Ovary (tissue), 7 donors: ENCODE measurements at regions not wholly inside any gene's neighbourhood (a gene's known extent, or its start where the extent isn't known, plus 50 kb on each side); places are given as distances from the start of the nearest gene placed in this dataset.

Experiments
- DNase-seq, 5 donors: peaks; one replicate each; pipeline ENCODE4 v3.0.0-alpha.2; 2019 to 2020
- H3K27ac ChIP-seq, 2 donors: fragments of 200-600 bp; one replicate each; pipeline versions ENCODE4 v1.5.1 to v1.8.0; 2019 to 2022
- H3K27me3 ChIP-seq: fragments of 200-600 bp; one replicate; pipeline ENCODE4 v1.8.0; 2022
- H3K36me3 ChIP-seq: fragments of 200-600 bp; sonication (generic); one replicate; pipeline ENCODE4 v1.5.1; 2019
- H3K4me1 ChIP-seq: one replicate; pipeline ENCODE4 v1.8.1; 2013; ENCODE audit warnings: mild to moderate bottlenecking, moderate library complexity; ENCODE audit not compliant: insufficient read depth
- H3K4me3 ChIP-seq: fragments of 200-600 bp; sonication (generic); one replicate; pipeline ENCODE4 v1.5.1; 2017
- H3K9me3 ChIP-seq, 2 donors: fragments of 200-600 bp in 1 of 2; sonication (generic) in 1 of 2; one replicate each; pipeline versions ENCODE4 v1.5.1 to v1.8.1; 2013 to 2019; ENCODE audit warnings: mild to moderate bottlenecking in 1 of 2, moderate library complexity in 1 of 2
- EP300 ChIP-seq: sonication (generic); formaldehyde crosslinking; IDR thresholded peaks from one replicate; pipeline ENCODE4 v1.6.1; 2017; ENCODE audit warnings: antibody characterized with exemption
- POLR2A ChIP-seq: fragments of 450-650 bp; IDR thresholded peaks from one replicate; pipeline ENCODE4 v1.6.1; 2017; ENCODE audit warnings: antibody characterized with exemption, mild to moderate bottlenecking, moderate library complexity
- WGBS, 3 donors: extraction: QIAGEN DNeasy Blood & Tissue Kit in 1 of 3; methylation state at CpG; one replicate each; pipeline versions ENCODE4 v1.1.5 to v1.1.7; 2013 to 2017; 5-methylcytosine and 5-hydroxymethylcytosine counted together
- intact Hi-C, 4 donors: fragments of 100-400 bp; cut with DNase I; formaldehyde crosslinking; loops; one replicate each; pipeline versions ENCODE4 v1.11.0 to v1.15.1; 2022 to 2023
- TF ChIP-seq, protein P1 (sequence below), 3 donors: fragments of 450-650 bp in 2 of 3; fragments of 200-600 bp in 1 of 3; IDR thresholded peaks; one replicate each; pipeline versions ENCODE4 v1.5.1 to v1.8.0; 2016 to 2022; ENCODE audit warnings: antibody characterized with exemption in 3 of 3, mild to moderate bottlenecking in 1 of 3
- donor health status: DM: no; HTN: no; CAD: no; lungs with moderate emphysema.
- donor health status: DM: no; HTN: no; CAD: no.
- donor health status: Bipolar disorder and iron deficiency.
- donor health status: DM: no; HTN: no; CAD: no.
- donor health status: DM: yes; HTN: yes; CAD: no.

DNA sequence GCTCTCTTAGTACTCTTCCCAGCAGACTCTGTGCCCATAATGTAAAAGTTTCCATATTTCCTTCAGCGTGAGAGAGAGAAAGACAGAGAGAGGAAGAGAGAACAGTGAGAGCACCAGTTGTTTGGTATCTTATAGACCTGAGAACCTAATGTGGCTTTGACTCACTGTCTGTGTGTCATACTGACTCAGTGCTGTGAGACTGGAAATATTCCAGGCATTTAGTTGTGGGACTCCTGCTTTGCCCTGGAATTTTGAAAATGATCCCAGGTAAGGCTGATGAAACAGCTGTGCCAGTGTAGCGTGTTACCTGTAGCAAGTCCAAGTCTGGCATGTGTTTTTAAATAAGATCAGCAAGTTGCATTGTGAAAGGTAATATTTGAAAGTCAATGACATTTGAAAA, 87.9 kb upstream of the KCNH7 start:
- H3K4me3 ChIP-seq, result no peak overlapping the region
- intact Hi-C loops, result no loop called here
- TF ChIP-seq POLR2A, result no peak
- TF ChIP-seq, protein P1, sequence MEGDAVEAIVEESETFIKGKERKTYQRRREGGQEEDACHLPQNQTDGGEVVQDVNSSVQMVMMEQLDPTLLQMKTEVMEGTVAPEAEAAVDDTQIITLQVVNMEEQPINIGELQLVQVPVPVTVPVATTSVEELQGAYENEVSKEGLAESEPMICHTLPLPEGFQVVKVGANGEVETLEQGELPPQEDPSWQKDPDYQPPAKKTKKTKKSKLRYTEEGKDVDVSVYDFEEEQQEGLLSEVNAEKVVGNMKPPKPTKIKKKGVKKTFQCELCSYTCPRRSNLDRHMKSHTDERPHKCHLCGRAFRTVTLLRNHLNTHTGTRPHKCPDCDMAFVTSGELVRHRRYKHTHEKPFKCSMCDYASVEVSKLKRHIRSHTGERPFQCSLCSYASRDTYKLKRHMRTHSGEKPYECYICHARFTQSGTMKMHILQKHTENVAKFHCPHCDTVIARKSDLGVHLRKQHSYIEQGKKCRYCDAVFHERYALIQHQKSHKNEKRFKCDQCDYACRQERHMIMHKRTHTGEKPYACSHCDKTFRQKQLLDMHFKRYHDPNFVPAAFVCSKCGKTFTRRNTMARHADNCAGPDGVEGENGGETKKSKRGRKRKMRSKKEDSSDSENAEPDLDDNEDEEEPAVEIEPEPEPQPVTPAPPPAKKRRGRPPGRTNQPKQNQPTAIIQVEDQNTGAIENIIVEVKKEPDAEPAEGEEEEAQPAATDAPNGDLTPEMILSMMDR (IDR thresholded peaks at IDR 0.05), result no peak
- no peak for TF ChIP-seq EP300
- no peak for DNase-seq
- no peaks in the 10 kb centered on the region for H3K27me3 ChIP-seq
- H3K4me1 ChIP-seq, result no peaks in the 10 kb centered on the region
- WGBS, 3 donors, result 87 to 91% (median 88%) methylated on average over 2 of the region's 2 CpGs
- H3K9me3 ChIP-seq, result no peaks in the 10 kb centered on the region
- H3K36me3 ChIP-seq, result no peaks in the 10 kb centered on the region
- H3K27ac ChIP-seq, result no peak overlapping the region

DNA sequence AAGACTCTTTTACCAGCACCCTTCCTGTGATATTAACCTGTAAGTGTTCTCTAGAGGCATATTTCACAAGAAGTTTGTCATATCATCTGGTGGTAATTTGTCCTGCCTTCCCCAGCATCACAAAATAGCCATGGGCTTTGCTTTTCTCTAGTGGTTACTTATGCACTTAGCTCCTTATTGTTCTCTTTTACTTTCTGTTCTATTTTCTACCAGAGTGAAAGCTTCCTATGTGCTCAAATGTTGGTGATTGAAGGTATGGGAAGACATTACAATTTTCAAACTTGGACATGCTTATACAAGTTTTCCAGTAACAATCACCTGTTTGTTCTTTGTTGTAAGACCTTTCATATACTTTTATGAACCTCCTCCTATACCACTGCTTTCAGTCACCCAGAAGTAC, 87.0 kb upstream of the KCNH7 start:
- no peaks in the 10 kb centered on the region for H3K27me3 ChIP-seq
- TF ChIP-seq, protein P1 (IDR thresholded peaks at IDR 0.05), result no peak
- TF ChIP-seq POLR2A (no peak), EP300 (no peak)
- H3K4me1 ChIP-seq, result no peaks in the 10 kb centered on the region
- no peaks in the 10 kb centered on the region for H3K9me3 ChIP-seq
- no peak for DNase-seq
- intact Hi-C loops, result no loop called here
- H3K36me3 ChIP-seq, result no peaks in the 10 kb centered on the region
- H3K4me3 ChIP-seq, result no peak overlapping the region
- no peak overlapping the region for H3K27ac ChIP-seq

DNA sequence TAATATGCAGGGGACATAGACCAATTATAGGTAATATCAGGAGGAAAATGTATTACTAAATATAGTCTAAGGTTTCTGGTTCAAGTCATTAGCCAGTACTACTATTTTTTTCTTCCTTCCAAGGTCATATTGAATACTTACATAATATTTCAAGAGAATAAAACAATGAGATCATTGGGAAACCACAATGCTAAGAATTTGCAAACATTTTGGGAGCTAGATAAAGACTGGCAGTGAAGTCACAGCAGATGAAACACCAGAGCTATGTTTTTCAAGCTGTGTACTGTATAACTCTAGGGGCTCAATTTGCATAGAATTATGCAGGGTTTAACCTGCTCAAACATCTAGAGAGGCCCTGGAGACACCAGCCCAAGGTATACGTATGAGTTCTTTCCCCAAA, 80.5 kb upstream of the KCNH7 start:
- WGBS, 3 donors, result 15 to 38% (median 21%) methylated on average over 1 of the region's 1 CpG
- no peak for DNase-seq
- Histone ChIP-seq H3K4me3 (no peak overlapping the region), H3K4me1 (no peaks in the 10 kb centered on the region), H3K27me3 (no peaks in the 10 kb centered on the region), H3K36me3 (no peaks in the 10 kb centered on the region), H3K9me3 (no peaks in the 10 kb centered on the region), H3K27ac (no peak overlapping the region)
- TF ChIP-seq, protein P1 (IDR thresholded peaks at IDR 0.05), result no peak
- TF ChIP-seq POLR2A (no peak), EP300 (no peak)
- intact Hi-C loops, result no loop called here

DNA sequence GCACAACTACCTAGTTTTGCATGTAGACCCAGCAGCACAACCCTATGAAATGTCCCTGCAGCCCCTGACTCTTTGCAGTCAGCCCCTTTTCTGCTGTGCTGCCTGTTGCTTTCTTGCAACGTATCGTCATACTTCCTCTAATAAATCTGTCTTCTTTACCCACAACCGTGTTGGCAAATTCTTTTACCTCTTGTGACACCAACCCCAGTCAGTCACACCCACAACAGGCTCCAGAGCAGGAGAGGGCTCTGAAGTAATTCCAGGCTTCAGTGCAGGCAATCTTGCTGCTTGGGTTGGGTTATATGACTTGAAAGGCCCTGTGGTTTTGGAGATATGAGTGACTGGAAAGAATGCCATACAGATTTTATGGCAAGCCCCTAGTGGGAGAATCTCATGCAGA, 79.1 kb upstream of the KCNH7 start:
- no peaks in the 10 kb centered on the region for H3K36me3 ChIP-seq
- H3K9me3 ChIP-seq, result no peaks in the 10 kb centered on the region
- no peaks in the 10 kb centered on the region for H3K27me3 ChIP-seq
- H3K4me3 ChIP-seq, result no peak overlapping the region
- 75 to 82% (median 77%) methylated on average over 3 of the region's 3 CpGs for WGBS, 3 donors
- H3K27ac ChIP-seq, result no peak overlapping the region
- DNase-seq, result no peak
- TF ChIP-seq POLR2A (no peak), EP300 (no peak)
- TF ChIP-seq, protein P1 (IDR thresholded peaks at IDR 0.05), result no peak
- H3K4me1 ChIP-seq, result no peaks in the 10 kb centered on the region
- intact Hi-C loops, result no loop called here
